Hepatocyte (in vitro differentiated cells): ENCODE measurements at regions not wholly inside any gene's neighbourhood (a gene's known extent, or its start where the extent isn't known, plus 50 kb on each side); places are given as distances from the start of the nearest gene placed in this dataset.

ENCODE experiments used
- DNase-seq: peaks from one replicate; pipeline ENCODE4 v3.0.0-alpha.2; 2016; ENCODE audit warnings: low spot score
- H2AFZ ChIP-seq: fragments of 200-600 bp; sonication (generic); 2 replicates; pipeline ENCODE4 v1.6.0; 2016; ENCODE audit warnings: antibody characterized with exemption, mild to moderate bottlenecking
- H3K27ac ChIP-seq: fragments of 200-600 bp; sonication (generic); 2 replicates; pipeline ENCODE4 v1.5.1; 2016; ENCODE audit warnings: mild to moderate bottlenecking
- H3K27me3 ChIP-seq: fragments of 200-600 bp; sonication (generic); 2 replicates; pipeline ENCODE4 v1.6.1; 2016
- H3K36me3 ChIP-seq: fragments of 200-600 bp; sonication (generic); replicated peaks from 2 replicates; pipeline ENCODE4 v1.5.1; 2016; ENCODE audit warnings: low read depth; ENCODE audit not compliant: insufficient read depth
- H3K4me1 ChIP-seq: fragments of 200-600 bp; sonication (generic); 2 replicates; pipeline ENCODE4 v1.5.1; 2016; ENCODE audit warnings: mild to moderate bottlenecking, moderate library complexity; ENCODE audit not compliant: insufficient read depth
- H3K4me2 ChIP-seq: fragments of 200-600 bp; sonication (generic); 2 replicates; pipeline ENCODE4 v1.6.0; 2016
- H3K4me3 ChIP-seq: fragments of 200-600 bp; sonication (generic); 2 replicates; pipeline ENCODE4 v1.5.1; 2016; ENCODE audit warnings: mild to moderate bottlenecking
- H3K79me2 ChIP-seq: fragments of 200-600 bp; sonication (generic); 2 replicates; pipeline ENCODE4 v1.6.0; 2017; ENCODE audit warnings: mild to moderate bottlenecking
- H3K9me2 ChIP-seq: fragments of 200-600 bp; sonication (generic); replicated peaks from 2 replicates; pipeline ENCODE4 v1.6.0; 2017; ENCODE audit warnings: mild to moderate bottlenecking; ENCODE audit not compliant: insufficient read depth
- H3K9me3 ChIP-seq: fragments of 200-600 bp; sonication (generic); 2 replicates; pipeline ENCODE4 v1.5.1; 2016; ENCODE audit warnings: low read depth, mild to moderate bottlenecking
- H4K20me1 ChIP-seq: fragments of 200-600 bp; sonication (generic); 2 replicates; pipeline ENCODE4 v1.6.0; 2016; ENCODE audit warnings: mild to moderate bottlenecking; ENCODE audit not compliant: insufficient read depth, poor library complexity, severe bottlenecking
- EZH2 ChIP-seq: fragments of 200-600 bp; sonication (generic); IDR thresholded peaks from 2 replicates; pipeline ENCODE4 v1.6.1; 2016; ENCODE audit warnings: antibody characterized with exemption, mild to moderate bottlenecking, borderline replicate concordance
- EZH2phosphoT487 ChIP-seq: fragments of 200-600 bp; sonication (generic); IDR thresholded peaks from one replicate; pipeline ENCODE4 v1.6.1; 2018; ENCODE audit warnings: antibody characterized with exemption, mild to moderate bottlenecking, low read depth, moderate library complexity; ENCODE audit not compliant: unreplicated experiment, severe bottlenecking
- WGBS: methylation state at CpG from one replicate; pipeline ENCODE4 v1.1.6; 2016; ENCODE audit warnings: low lambda C conversion rate; ENCODE audit errors: missing lambda C conversion rate; 5-methylcytosine and 5-hydroxymethylcytosine counted together
- TF ChIP-seq, protein P1 (sequence below): fragments of 200-600 bp; sonication (generic); IDR thresholded peaks from 2 replicates; pipeline ENCODE4 v1.5.1; 2016; ENCODE audit warnings: antibody characterized with exemption, mild to moderate bottlenecking; ENCODE audit not compliant: poor library complexity

DNA sequence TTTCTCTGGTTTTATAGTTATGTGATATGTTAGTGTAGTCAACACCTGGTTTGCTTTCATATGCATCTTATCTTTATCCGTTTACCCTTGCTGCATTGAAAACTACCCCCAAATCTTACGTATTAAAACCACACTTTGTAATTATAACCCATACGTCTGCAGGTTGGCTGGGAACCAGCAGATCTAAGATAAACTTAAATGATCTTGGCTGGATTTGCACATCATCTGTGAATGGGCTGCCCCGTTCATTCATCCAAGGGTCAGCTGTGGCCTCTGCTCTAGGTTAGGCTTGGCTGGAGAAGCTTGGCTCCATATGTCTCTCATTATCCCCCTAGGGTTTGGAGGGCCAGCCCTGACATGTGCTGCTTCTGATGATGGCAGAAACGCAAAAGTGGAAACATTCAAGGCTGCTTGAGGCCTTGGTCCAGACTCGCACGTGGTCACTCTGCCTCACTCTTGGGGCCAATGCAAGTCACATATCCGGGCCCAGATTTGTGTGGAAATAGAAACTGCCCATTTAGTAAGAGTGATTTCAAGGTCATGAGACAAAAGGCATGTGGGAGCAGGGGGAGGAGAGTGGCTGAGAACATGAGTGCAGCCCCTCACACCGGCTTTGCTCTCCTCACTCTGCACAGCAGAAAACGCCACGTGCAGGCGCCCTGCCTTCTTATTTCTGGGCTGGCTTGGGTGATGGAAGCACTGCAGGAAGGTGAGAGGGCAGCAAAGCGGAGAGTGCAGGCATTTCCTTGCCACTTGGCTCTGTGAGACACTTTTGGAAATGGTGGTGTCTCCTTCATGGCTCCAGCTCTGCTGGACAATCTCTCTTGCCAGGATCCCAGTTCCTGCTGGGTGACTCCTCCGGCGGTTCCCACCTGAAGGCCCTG, 553.8 kb downstream of the GLRX3 start:
- no peaks in the 10 kb centered on the region for H3K4me1 ChIP-seq
- H3K27me3 ChIP-seq, result no peaks in the 10 kb centered on the region
- no peaks in the 10 kb centered on the region for H3K9me3 ChIP-seq
- H3K9me2 ChIP-seq, result no peaks in the 10 kb centered on the region
- no peaks in the 10 kb centered on the region for H3K36me3 ChIP-seq
- H4K20me1 ChIP-seq, result no peaks in the 10 kb centered on the region
- no peak for DNase-seq
- no peak overlapping the region for H3K27ac ChIP-seq
- H3K4me3 ChIP-seq, result no peak overlapping the region
- H2AFZ ChIP-seq, result no peak overlapping the region
- H3K4me2 ChIP-seq, result no peak overlapping the region
- 81% methylated on average over 15 of the region's 15 CpGs for WGBS
- no peaks in the 10 kb centered on the region for H3K79me2 ChIP-seq
- TF ChIP-seq EZH2 (no peak), EZH2phosphoT487 (no peak)
- TF ChIP-seq, protein P1, sequence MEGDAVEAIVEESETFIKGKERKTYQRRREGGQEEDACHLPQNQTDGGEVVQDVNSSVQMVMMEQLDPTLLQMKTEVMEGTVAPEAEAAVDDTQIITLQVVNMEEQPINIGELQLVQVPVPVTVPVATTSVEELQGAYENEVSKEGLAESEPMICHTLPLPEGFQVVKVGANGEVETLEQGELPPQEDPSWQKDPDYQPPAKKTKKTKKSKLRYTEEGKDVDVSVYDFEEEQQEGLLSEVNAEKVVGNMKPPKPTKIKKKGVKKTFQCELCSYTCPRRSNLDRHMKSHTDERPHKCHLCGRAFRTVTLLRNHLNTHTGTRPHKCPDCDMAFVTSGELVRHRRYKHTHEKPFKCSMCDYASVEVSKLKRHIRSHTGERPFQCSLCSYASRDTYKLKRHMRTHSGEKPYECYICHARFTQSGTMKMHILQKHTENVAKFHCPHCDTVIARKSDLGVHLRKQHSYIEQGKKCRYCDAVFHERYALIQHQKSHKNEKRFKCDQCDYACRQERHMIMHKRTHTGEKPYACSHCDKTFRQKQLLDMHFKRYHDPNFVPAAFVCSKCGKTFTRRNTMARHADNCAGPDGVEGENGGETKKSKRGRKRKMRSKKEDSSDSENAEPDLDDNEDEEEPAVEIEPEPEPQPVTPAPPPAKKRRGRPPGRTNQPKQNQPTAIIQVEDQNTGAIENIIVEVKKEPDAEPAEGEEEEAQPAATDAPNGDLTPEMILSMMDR, result no peak

DNA sequence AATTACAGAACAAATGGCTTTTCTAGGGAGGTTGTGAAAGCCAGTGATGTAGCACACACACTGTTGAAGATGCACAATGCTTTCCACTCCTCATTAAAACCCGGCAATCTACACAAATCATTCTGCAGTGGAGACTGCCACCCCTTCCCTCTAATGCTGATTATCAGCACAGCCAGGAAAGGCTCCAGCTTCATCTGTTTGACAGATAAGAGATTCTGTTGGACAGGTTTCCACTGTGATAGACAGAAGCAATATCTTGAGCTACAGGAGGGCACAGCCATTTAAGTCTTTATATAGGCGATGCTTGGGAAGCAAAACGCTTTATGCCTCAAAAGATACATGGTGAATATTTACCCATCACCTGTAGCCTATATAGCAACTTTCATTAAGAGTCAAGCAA, 555.6 kb downstream of the GLRX3 start:
- H3K79me2 ChIP-seq, result no peaks in the 10 kb centered on the region
- no peak overlapping the region for H3K4me2 ChIP-seq
- no peaks in the 10 kb centered on the region for H3K36me3 ChIP-seq
- no peaks in the 10 kb centered on the region for H4K20me1 ChIP-seq
- no peak for TF ChIP-seq EZH2phosphoT487
- no peak for TF ChIP-seq EZH2
- TF ChIP-seq, protein P1, result no peak
- H3K9me2 ChIP-seq, result no peaks in the 10 kb centered on the region
- H3K9me3 ChIP-seq, result no peaks in the 10 kb centered on the region
- no peaks in the 10 kb centered on the region for H3K27me3 ChIP-seq
- no peaks in the 10 kb centered on the region for H3K4me1 ChIP-seq
- no peak overlapping the region for H2AFZ ChIP-seq
- DNase-seq, result no peak
- H3K27ac ChIP-seq, result no peak overlapping the region
- H3K4me3 ChIP-seq, result no peak overlapping the region
- 84% methylated on average over 3 of the region's 3 CpGs for WGBS

DNA sequence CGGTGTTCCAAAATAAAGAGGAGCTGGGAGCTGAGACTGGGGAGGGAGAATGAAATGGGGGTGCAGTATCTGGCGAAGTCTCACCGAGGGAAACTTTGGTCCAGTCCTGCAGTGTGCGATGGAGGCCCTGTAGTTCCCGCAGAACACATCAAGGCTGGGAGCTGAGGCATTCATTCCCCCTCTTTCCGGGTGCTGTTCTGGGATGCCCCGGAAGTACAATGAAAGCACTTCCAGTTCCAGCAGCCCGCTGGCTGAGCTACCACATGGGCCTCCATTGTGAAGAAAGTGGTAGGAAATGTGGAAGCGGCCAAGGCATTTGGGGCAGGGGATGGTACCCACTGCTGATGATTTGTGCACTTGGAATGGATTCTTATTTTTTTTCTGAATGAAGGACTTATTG, 560.7 kb downstream of the GLRX3 start:
- Histone ChIP-seq H3K4me1 (no peaks in the 10 kb centered on the region), H3K79me2 (no peaks in the 10 kb centered on the region), H3K27me3 (no peaks in the 10 kb centered on the region), H3K27ac (no peak overlapping the region), H4K20me1 (no peaks in the 10 kb centered on the region), H2AFZ (no peak overlapping the region), H3K9me3 (no peaks in the 10 kb centered on the region), H3K4me3 (no peak overlapping the region), H3K9me2 (no peaks in the 10 kb centered on the region), H3K36me3 (no peaks in the 10 kb centered on the region), H3K4me2 (no peak overlapping the region)
- 93% methylated on average over 9 of the region's 9 CpGs for WGBS
- DNase-seq, result no peak
- TF ChIP-seq, protein P1, result no peak
- TF ChIP-seq EZH2 (no peak), EZH2phosphoT487 (no peak)
